SHP77 treated with DMSO at 0.1 percent for 48 hours (cell line): ENCODE measurements at regions not wholly inside any gene's neighbourhood (a gene's known extent, or its start where the extent isn't known, plus 50 kb on each side); places are given as distances from the start of the nearest gene placed in this dataset.
"Not testable (repeated sequence)": the region's sequence is repeated elsewhere in the genome, so short reads cannot be mapped to it uniquely, and the experiment has no call there.

Experiments used
- DNase-seq: peaks from one replicate; lab custom pipeline; 2025; lab: John Stamatoyannopoulos, UW

DNA sequence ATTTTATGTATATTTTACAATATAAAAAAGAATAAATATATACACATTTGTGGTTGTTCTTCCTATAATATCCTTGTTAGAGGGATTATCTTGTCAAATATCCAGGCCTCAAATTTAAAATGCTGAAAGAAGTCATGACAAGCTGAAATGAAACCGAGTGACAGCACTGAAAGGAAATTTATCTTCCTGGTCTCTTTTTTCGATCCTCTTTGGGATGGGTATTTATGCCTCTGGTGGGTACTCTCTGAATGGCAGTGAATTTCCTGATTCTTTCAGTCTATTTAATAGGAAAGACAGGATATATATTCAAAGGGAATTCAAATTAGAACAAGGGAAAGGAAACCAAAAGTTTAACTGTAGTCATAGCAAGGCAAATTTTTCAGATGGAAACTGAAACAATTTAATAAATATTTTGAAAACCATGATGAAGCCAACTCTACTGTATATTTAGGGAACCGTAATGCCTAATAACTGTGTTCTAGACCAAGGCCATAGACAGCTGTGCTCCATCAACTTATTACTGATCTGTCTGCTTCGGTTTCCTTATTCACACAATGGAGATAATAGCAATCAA, 97.9 kb downstream of the DLEU7 start:
- no peak for DNase-seq

DNA sequence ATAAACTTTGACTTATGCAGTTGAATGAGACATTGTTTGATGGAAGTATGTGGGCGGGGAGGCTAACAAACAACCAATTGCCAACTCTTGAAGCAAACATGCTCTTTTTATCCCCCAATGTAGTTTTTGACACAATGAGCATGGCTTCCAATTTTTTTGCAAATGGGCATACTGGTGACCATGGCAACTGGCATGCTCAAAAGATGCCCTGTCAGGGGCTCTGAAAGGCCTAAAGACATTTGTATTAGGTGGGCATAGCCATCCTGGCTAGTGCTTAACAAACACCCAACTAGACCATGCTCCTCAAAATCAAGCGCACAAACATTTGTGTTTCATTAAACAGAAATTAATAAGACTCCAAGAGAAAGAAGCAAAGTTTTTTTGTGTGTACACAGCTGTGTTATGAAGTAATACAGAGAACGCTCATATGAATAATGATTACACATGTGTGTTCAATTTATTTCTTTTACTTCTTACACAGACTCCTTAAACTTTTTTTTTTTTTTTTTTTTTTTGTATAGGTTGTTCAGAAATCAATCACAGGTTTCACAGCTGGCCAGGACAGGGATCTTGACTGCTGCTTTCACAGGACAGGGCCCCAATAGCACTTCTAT, 95.6 kb downstream of the DLEU7 start:
- no peak for DNase-seq

DNA sequence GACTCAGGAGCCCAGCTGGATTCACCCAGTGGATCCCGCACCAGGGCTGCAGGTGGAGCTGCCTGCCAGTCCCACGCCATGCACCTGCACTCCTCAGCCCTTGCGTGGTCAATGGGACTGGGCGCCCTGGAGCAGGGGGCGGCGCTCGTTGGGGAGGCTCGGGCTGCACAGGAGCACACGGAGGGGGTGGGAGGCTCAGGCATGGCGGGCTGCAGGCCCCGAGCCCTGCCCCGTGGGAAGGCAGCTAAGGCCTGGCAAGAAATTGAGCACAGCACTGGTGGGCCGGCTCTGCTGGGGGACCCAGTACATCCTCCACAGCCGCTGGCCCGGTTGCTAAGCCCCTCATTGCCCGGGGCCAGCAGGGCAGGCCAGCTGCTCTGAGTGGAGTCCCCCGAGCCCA, 90.3 kb downstream of the DLEU7 start:
- not testable (repeated sequence) for DNase-seq

DNA sequence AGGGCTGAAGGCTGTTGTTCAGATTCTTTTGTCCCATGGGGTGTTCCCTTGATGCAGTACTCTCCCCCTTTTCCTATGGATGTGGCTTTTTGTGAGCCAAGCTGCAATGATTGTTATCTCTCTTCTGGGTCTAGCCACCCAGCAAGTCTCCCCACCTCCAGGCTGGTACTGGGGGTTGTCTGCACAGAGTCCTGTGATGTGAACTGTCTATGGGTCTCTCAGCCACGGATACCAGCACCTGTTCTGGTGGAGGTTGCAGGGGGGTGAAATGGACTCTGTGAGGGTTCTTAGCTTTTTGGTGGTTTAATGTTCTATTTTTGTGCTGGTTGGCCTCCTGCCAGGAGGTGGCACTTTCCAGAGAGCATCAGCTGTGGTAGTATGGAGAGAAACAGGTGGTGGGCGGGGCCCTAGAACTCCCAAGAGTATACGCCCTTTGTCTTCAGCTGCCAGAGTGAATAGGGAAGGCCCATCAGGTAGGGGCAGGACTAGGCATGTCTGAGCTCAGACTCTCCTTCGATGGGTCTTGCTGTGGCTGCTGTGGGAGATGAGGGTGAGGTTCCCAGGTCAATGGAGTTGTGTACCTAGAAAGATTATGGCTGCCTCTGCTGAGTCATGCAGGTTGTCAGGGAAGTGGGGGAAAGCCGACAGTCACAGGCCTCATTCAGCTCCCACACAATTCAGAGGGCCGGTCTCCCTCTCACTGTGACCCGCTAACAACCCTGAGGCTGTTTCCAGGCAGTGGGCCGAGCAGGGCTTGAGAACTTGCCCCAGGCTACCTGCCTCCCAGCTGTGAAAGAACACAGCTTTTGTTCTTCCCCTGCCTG, 87.4 kb downstream of the DLEU7 start:
- peak; percentile 61 for DNase-seq

DNA sequence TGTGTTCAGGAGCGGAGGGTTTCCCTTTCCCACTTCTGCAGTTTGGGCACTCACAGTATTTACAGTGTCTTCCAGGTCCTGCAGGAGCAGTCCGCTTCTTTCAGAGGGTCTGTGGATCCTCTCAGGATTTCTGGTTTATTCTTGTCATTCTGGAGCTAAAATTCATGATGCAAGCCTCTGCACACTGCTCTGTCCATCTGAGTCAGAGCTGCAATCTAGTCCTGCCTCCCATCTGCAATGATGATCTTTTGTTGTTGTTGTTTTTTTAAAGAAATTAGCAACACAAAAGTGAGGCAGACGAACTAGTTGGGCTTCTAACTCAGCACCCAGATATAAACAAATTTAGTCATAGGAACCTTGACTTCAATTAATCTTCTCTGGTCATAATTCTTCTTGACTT, 86.5 kb downstream of the DLEU7 start:
- DNase-seq: no peak

DNA sequence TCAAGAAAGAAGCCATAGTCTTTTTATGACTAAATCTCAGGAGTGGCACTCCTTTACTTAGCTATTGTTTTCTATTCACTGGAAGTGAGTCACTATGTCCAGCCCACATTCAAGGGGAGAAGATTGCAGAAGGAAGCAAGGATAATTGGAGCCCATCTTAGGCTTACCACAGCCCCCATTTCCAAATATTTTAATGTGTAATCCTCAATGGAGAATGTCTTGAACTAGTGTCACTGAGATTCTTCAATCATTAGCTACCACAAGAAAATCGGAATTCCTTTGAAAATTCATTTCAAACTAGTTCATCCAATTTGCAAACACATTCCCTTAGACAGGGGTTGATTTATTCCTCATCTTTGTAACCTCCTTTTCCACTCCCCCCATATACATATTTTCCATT, 84.7 kb downstream of the DLEU7 start:
- no peak for DNase-seq

DNA sequence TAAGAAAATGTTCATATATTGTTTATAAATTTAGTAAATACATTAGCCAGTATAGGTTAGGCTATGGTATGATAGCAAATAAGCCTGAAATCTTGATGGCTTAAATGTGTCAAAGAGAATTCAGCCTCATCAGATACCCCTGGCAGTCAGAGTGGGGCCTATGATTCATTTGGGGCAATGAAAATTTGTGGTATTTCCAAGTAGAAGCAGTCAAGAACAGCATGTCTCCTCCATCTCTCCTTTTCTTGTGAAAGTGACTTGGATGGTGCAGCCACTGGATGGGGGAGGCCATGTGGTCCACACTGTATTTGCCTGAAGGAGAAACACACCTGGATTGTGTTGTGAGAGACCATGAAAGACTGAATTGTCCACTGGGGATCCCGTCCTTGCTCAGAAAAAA, 82.7 kb downstream of the DLEU7 start:
- no peak for DNase-seq

DNA sequence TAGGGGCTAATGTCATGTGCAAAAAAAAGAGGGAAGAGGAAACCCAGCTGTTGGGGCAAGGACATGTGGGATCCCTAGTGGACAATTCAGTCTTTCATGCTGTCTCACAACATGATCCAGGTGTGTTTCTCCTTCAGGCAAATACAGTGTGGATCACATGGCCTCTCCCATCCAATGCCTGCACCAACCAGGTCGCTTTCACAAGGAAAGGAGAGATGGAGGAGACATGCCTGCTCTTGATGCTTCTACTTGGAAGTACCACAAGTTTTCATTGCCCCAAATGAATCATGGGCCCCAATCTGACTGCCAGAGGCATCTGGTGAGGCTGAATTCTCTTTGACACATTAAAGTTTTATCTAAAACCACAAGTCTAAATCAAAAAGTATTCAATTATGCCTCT, 82.1 kb downstream of the DLEU7 start:
- DNase-seq: no peak

DNA sequence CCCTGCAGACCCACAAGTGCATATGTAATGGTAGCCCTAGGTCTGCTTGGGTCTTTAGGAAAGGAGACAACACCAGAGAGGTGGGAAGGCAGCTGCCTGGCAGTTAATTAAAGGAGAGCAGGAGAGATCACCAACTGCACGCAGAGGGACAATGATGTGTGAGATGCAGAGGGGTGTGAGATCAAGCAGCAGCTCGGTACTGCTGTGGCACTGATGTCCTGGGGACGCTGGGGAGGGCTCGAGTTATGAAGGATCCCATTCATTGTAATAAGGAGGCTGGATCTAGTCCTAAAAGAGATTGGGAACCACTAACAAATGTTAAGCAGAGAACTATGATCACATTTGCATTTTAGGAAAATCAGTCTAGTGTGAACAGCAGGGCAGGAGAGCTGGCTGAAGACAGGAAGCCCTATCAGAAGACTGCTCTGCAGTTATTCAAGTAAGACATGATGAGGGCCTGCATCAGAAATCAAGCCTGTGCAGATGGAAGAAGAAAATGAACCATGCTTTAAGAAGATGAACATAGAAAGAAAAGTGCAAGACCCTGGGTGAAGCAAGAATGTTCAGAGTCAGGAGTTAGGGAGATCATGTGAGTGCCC, 80.4 kb downstream of the DLEU7 start:
- DNase-seq: no peak

DNA sequence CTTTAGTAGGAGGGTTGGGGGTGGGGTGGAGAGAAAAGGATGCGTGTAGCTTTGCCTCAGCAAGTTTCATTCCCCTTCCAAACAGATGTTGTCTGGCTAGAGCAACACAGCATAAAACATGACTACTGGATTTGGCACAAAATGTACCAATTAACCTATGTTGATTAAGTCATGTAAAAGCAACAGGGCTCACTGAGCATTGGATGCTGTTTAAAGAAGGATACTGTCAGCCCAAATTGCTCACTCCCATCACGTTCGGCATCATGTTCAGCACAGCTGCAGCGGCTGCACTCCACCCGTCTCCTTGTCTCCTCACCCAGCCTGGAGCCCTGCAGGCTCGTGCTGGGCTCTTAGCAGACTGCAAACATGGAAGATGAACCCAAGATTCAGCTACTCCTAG, 77.5 kb downstream of the DLEU7 start:
- DNase-seq: no peak

DNA sequence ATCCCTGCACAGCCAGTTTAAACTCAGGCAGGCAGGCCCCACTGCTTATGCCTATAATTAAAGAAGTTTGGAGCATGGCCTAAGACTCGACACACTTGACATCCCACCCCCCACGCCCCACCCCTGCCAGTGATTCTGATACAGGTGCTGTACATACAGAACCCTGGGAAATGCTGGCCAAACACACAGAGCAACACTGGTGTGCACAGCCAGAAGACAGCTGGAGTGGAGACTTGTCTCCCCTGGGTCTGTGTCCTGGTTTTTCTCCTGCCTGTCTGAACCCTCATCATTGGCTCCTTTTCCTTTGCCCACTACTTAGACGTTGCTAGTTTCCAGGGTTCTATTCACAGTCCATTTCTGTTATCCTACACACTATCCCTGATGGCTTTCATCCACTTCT, 76.8 kb downstream of the DLEU7 start:
- no peak for DNase-seq

DNA sequence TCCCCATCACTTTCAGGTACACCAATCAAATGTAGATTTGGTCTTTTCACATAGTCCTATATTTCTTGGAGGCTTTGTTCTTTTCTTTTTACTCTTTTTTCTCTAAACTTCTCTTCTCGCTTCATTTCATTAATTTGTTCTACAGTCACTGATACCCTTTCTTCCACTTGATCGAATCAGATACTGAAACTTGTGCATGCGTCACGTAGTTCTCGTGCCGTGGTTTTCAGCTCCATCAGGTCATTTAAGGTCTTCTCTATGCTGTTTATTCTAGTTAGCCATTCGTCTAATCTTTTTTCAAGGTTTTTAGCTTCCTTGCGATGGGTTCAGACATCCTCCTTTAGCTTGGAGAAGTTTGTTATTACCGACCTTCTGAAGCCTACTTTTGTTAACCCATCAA, 70.6 kb downstream of the DLEU7 start:
- not testable (repeated sequence) for DNase-seq
